GM12864 (cell line): ENCODE measurements at regions not wholly inside any gene's neighbourhood (a gene's known extent, or its start where the extent isn't known, plus 50 kb on each side); places are given as distances from the start of the nearest gene placed in this dataset.

Experiments
- DNase-seq: peaks from one replicate; pipeline ENCODE4 v3.0.0-alpha.2; 2011; ENCODE audit warnings: low read depth
- H3K4me3 ChIP-seq: 2 replicates; pipeline ENCODE4 v1.5.1; 2011; ENCODE audit warnings: mild to moderate bottlenecking, low read depth, low read length, control low read depth
- TF ChIP-seq, protein P1 (sequence below): IDR thresholded peaks from 2 replicates; pipeline ENCODE4 v1.5.1; 2011; ENCODE audit warnings: low read depth, mild to moderate bottlenecking, moderate library complexity, low read length, control low read depth, inconsistent platforms; ENCODE audit errors: missing control alignments

DNA sequence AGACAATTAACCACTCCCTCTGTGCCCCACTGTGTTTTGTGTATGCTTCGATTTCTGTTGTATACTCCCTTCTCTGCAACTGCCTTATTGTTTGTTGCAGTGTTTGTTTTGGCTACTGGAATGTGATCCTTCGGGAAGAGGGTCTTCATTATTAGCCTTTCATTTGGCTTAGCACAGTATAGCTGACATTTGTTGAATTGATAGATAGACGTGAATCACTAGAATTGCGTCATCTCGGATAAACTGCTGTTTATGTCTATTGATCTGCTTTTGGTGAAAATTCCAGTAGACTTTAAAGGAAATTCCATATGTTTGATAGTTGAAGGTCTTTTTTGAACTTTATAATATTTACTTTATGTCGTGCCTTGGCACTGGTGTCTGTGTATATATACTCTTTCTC is 189.9 kb upstream of the EYA4 start:
- no peak for DNase-seq
- TF ChIP-seq, protein P1, sequence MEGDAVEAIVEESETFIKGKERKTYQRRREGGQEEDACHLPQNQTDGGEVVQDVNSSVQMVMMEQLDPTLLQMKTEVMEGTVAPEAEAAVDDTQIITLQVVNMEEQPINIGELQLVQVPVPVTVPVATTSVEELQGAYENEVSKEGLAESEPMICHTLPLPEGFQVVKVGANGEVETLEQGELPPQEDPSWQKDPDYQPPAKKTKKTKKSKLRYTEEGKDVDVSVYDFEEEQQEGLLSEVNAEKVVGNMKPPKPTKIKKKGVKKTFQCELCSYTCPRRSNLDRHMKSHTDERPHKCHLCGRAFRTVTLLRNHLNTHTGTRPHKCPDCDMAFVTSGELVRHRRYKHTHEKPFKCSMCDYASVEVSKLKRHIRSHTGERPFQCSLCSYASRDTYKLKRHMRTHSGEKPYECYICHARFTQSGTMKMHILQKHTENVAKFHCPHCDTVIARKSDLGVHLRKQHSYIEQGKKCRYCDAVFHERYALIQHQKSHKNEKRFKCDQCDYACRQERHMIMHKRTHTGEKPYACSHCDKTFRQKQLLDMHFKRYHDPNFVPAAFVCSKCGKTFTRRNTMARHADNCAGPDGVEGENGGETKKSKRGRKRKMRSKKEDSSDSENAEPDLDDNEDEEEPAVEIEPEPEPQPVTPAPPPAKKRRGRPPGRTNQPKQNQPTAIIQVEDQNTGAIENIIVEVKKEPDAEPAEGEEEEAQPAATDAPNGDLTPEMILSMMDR: no peak
- H3K4me3 ChIP-seq: no peak overlapping the region

DNA sequence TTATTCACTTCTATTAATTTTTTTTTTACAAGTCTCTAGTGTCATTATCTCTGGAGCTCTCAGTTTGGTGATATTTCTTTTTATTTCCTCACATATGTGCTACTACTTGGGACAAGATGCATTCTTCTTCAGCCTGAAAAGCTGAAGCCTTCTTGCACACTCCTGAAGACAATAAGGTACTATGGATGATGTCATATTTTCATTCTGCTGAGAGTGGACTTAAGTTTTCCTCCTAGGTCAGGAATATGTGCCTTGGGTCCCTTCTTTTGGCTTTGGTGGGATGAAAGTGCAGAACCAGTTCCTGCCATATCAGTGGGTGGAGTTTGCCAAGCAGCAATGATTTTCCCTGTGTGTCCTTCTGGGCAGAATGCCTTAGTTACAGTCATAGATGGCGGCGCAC is 188.7 kb upstream of the EYA4 start:
- DNase-seq: no peak

DNA sequence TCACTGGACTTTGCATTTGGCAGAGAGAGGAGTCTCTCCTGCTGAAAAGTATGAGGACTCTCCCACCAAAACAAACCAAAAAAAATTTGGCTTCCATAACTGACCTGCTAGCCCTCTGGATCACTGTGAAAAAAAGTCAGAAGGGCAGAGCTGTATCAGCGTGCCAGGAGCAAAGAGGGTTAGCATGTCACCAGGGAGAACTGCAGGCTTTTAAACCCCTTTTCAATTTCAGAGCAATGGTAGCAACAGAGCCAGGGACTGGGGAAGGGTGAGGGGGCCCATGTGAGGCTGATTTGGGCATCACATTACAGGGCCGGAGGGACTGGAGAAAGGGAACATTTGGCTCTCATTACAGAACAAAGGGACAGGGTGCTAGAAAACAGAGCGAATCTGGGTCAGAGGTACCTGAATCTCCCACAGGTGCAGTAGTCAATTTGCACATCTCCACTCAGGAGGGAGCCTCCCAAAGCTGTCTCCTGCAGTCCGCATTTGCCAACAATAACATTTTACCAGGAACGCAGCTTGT is 185.7 kb upstream of the EYA4 start:
- no peak overlapping the region for H3K4me3 ChIP-seq
- TF ChIP-seq, protein P1: no peak
- no peak for DNase-seq

More for the DNA sequence above, 188.7 kb upstream of the EYA4 start:
- no peak overlapping the region for H3K4me3 ChIP-seq
- TF ChIP-seq, protein P1: no peak

DNA sequence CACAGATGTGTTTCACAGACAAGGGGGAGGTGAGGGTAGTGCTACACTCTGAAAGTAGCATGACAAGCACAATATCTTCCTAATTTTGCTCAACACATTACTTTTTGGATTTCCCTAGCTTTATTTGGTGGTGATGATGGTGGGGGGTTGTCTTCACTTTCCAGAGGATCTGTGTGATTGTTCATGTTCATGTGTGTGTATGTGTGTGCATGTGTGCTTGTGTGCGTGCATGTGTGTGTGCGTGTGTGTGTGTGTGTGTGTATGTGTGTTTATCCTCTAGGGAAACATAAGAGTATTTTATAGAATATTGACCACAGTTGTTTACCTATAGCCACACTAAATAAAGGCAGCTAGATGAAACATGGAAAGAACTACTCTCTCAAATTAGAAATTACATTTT is 183.8 kb upstream of the EYA4 start:
- H3K4me3 ChIP-seq: no peak overlapping the region
- DNase-seq: no peak
- TF ChIP-seq, protein P1: no peak

DNA sequence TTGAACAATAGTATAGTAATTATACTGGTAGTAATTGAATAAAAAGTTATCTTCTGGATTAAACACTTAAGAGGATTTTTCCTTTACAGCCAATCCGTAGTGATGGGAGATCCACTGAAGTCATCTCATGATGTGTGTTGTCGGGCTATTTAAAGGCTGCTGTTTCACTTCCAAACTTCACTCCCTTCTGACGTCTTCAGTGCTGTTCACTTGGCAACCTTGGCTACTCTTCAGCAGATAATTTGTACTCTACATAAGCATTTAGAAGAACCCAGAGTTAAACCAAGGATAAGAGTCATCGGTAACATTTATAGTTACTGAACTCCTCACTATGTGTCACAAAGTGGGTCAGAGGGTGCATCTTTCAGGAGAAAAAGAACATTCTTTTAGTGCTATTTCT is 179.1 kb upstream of the EYA4 start:
- no peak for DNase-seq
- TF ChIP-seq, protein P1: no peak
- no peak overlapping the region for H3K4me3 ChIP-seq

DNA sequence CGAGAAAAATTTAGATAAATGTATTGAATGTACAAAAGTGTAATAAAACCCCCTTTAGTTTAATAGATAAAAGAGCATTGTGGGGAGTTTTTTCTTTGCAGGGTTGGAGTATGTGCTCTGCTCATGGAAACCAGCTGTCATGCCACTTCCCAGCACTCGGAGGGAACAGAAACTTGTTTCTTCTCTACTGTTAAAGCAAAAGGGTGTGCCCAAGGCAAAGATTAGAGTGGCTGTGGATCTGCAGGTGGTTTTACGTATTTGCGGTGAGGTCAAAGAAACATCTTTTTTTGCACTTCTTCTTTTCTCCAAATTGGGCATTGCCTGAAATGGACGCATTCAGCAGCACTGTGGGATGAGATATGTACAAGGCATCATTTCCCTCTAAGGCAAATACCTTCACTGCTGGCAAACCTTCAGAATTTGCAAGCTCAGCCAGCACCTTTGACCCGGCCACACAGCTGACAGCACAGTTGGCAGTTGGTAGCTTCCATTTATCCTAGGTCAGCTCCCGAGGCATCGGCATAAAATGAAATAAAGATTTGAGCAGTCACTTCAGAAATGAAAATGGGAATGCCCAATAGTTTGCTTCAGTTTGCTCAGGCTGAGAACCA is 178.4 kb upstream of the EYA4 start:
- DNase-seq: no peak

DNA sequence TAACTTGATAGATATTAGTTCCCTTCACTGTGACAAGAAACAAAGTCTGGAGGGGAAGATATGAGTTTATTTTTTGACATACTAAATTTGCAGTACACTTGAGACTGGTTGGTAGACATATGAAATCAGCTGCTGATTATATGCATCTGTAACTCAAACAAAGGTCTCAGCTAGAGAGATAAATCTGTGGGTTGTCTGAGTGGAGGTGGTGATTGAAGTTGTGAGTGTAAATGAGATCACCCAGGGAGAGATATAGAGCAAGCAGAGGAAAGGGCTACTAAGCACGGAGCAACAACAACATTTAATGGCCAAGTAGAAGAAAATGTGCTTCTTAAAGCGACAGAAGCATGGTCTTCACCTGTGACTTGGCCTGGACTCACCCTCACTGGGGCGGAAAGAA is 173.2 kb upstream of the EYA4 start:
- no peak overlapping the region for H3K4me3 ChIP-seq
- TF ChIP-seq, protein P1: no peak
- DNase-seq: no peak

More for the DNA sequence above, 178.4 kb upstream of the EYA4 start:
- H3K4me3 ChIP-seq: no peak overlapping the region
- TF ChIP-seq, protein P1: no peak
